Brain pericyte (primary cell): ENCODE measurements at regions not wholly inside any gene's neighbourhood (a gene's known extent, or its start where the extent isn't known, plus 50 kb on each side); places are given as distances from the start of the nearest gene placed in this dataset.
"Not testable (repeated sequence)": the region's sequence is repeated elsewhere in the genome, so short reads cannot be mapped to it uniquely, and the experiment has no call there.

Experiments used
- DNase-seq: peaks from one replicate; pipeline ENCODE4 v3.0.0-alpha.2; 2012; ENCODE audit warnings: low read depth, low spot score

GRCh38 chr6:85971238-85971637, 328.6 kb upstream of the SYNCRIP start:
- no peak for DNase-seq

- DNase-seq, result no peak
These were observed 324.1 kb upstream of the SYNCRIP start for GRCh38 chr6:85966828-85967227.

- no peak for DNase-seq
These were observed 319.1 kb upstream of the SYNCRIP start for GRCh38 chr6:85961746-85962145.

GRCh38 chr6:85961125-85961524, 318.4 kb upstream of the SYNCRIP start:
- DNase-seq, result no peak

DNA sequence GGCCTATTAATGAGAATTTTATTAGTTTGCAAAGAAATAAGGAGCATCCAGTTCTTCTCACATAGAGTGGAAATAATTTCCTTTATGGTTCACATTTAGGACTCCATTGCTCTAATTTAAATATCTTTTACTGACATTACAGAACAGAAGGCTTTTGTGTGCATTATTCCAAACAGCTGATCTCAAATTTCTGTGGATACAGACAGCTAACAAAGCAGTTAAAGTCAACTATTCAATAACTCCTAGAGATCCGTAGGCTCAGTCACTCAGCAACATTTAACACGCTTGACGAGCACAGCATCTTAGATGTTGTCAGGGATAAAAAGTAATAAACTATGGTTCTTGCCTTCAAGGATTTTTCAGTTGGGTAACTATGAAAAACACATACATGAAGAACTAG, 305.8 kb upstream of the SYNCRIP start:
- no peak for DNase-seq

DNA sequence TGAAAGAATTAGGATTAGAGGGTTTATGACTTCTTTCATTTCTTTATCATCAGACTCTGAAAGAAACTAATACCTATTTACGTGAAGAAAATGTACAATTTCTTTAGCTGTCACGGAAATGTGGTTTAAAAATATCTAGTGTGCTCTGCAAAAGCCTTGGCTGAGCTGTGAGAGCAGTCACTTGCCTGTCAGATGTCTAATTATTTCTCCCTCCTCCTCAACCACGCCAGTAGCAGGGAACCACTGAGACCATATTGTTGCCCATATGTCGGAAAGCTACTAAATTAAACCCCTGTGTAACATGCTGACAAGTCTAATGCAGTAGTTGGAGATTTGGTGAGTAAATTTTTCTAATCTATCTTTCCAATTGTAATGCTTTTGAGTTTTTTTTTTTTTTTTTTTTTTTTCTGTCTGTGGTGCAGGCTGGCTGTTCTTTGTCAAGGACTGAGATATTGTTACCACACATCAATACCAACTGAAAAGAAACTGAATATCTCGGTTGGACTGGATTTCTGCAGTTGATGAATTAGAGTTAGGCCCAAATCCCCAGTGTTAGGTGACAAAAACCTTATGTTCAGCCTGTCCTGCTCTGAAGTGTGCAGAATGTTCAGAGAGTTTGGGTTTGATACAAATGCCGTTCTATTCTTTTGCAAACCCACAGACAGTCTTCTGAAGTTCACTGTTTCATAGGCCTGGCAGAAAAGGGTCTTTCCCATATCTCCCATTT, 302.9 kb upstream of the SYNCRIP start:
- no peak for DNase-seq

GRCh38 chr6:85944776-85945175, 302.1 kb upstream of the SYNCRIP start:
- no peak for DNase-seq

DNA sequence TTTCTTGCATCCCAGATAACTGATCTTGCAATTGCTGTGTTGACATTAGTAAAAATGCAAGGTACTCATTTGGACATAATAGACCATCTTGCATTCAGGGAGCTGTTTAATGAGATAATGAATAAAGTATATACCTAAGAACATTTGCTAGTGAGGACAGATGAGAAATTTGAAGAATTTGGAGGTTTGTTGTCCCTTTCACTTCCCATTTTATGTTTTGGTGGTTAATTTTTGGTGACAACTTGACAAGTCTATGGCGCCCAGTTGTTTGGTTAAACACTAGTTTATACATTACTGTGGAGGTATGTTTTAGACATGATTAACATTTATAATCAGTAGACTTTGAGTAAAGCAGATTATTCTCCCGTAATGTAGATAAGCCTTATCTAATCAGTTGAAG, 300.2 kb upstream of the SYNCRIP start:
- no peak for DNase-seq

- no peak for DNase-seq
These were observed 294.2 kb upstream of the SYNCRIP start for GRCh38 chr6:85936916-85937315.

GRCh38 chr6:85923013-85923430, 280.3 kb upstream of the SYNCRIP start:
- no peak for DNase-seq

GRCh38 chr6:85920782-85921181, 278.1 kb upstream of the SYNCRIP start:
- no peak for DNase-seq

DNA sequence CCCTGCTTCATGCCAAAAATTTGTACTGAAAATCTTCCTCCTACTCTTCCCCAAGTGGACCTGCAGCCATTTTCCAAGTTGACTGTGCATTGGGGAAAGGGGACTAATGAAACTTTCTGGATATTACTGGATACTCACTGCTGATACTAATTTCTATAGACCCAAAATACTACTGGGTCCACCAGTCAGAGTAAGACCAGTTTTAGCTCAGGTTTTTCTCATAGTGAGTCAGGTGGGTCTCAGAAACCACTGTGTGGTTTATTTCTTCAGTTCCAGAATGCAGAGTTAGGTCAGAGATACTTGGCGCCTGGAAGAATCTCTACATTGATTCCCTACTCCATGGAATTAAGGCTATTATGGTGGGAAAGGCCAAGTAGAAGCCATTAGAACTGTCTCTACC, 274.8 kb upstream of the SYNCRIP start:
- no peak for DNase-seq

GRCh38 chr6:85913001-85913400, 270.3 kb upstream of the SYNCRIP start:
- no peak for DNase-seq

GRCh38 chr6:85912582-85912981, 269.9 kb upstream of the SYNCRIP start:
- DNase-seq, result no peak

- no peak for DNase-seq
These were observed 268.4 kb upstream of the SYNCRIP start for GRCh38 chr6:85911067-85911466.

DNA sequence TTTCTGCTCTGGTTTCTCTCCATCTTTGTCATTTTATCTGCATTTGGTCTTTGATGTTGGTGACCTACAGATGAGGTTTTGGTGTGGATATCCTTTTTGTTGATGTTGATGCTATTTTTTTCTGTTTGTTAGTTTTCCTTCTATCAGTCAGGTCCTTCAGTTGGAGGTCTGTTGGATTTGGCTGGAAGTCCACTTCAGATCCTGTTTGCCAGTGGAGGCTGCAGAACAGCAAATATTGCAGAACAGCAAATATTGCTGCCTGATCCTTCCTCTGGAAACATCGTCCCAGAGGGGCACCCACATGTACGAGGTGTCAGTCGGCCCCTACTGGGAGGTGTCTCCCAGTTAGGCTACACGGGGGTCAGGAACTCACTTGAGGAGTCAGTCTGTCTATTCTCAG, 265.4 kb upstream of the SYNCRIP start:
- DNase-seq, result not testable (repeated sequence)

- no peak for DNase-seq
These were observed 249.7 kb upstream of the SYNCRIP start for GRCh38 chr6:85892346-85892745.

- DNase-seq, result no peak
These were observed 244.8 kb upstream of the SYNCRIP start for GRCh38 chr6:85887461-85887860.

- DNase-seq, result no peak
These were observed 226.0 kb upstream of the SYNCRIP start for GRCh38 chr6:85868685-85869084.

DNA sequence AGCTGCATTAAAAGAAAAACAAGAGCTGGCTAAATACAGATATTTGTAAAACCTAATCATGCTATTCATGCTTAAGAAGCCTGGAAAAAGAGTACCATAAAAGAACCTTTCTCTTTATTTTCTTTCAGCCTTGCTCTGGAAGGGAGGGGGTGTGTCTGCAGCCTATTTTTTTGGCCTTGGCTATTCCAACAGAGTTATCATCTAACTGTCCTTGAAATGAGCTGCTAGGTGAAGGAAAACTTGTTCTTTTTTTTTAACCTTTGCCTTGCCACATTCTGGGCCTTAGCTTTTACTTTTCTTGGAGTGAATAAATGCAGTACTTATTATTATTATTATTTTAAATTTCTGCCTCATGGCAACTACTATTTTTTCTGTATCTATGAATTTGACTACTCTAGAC, 224.9 kb upstream of the SYNCRIP start:
- no peak for DNase-seq

GRCh38 chr6:85866758-85867401, 224.2 kb upstream of the SYNCRIP start:
- DNase-seq, result no peak

DNA sequence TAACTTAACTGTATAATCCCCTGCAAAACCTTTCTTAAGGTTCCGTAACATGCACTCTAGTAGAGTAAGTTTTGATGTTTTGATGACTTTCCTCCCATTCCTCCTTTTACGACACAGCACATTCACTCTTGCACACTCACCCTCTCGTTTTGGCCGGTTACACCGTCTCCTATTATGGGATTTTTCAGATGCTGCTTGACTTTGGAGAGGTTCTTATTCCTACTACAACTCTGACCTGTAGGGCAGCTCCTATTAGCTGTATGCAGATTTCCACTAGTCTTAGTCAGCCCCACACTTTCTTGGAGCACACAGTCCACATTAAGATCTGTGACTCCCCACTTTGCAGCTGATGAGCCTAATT, 223.7 kb upstream of the SYNCRIP start:
- no peak for DNase-seq
